OCI-LY7 (cell line): ENCODE measurements at regions not wholly inside any gene's neighbourhood (a gene's known extent, or its start where the extent isn't known, plus 50 kb on each side); places are given as distances from the start of the nearest gene placed in this dataset.

Experiments used
- CTCF ChIP-seq: fragments of 200-600 bp; sonication (generic); conservative IDR thresholded peaks from 2 replicates; pipeline ENCODE4 v1.5.1; 2014; ENCODE audit warnings: mild to moderate bottlenecking, antibody characterized with exemption, low read length, moderate library complexity, mixed read lengths
- EZH2phosphoT487 ChIP-seq: fragments of 200-600 bp; sonication (generic); IDR thresholded peaks from 2 replicates; pipeline ENCODE4 v1.6.1; 2018; ENCODE audit warnings: low read depth, borderline replicate concordance, mild to moderate bottlenecking, mixed run types, antibody characterized with exemption, low read length, moderate library complexity, mixed read lengths

- no peak for TF ChIP-seq CTCF
- TF ChIP-seq EZH2phosphoT487: no peak
These were observed 640.9 kb downstream of the NYAP2 start for GRCh38 chr2:226040344-226040900.
